Right lobe of liver (tissue), 6 donors: ENCODE measurements at regions not wholly inside any gene's neighbourhood (a gene's known extent, or its start where the extent isn't known, plus 50 kb on each side); places are given as distances from the start of the nearest gene placed in this dataset.

Source experiments
- ATAC-seq, 4 donors: fragments of 200-7000 bp; cut with Tn5 transposase; one replicate each; pipeline ENCODE4 v1.9.1; 2020; ENCODE audit warnings: mild to moderate bottlenecking in 4 of 4, moderate library complexity in 4 of 4
- DNase-seq, 3 donors: peaks; one replicate each; pipeline ENCODE4 v3.0.0-alpha.2; 2020
- H3K27ac ChIP-seq, 3 donors: fragments of 200-600 bp; one replicate each; pipeline ENCODE4 v1.8.0; 2022
- H3K27me3 ChIP-seq, 2 donors: fragments of 200-600 bp; one replicate each; pipeline ENCODE4 v1.8.0; 2022
- H3K36me3 ChIP-seq, 4 donors: fragments of 200-600 bp; sonication (generic) in 1 of 4; one replicate each; pipeline versions ENCODE4 v1.5.1 to v1.8.0; 2017 to 2022; ENCODE audit warnings: control low read depth in 1 of 4
- H3K4me1 ChIP-seq, 4 donors: fragments of 200-600 bp; sonication (generic) in 1 of 4; one replicate each; pipeline versions ENCODE4 v1.5.1 to v1.8.0; 2017 to 2022; ENCODE audit warnings: control low read depth in 1 of 4
- H3K4me3 ChIP-seq, 3 donors: fragments of 200-600 bp; one replicate each; pipeline ENCODE4 v1.8.0; 2022
- H3K9me3 ChIP-seq, 4 donors: fragments of 200-600 bp; sonication (generic) in 1 of 4; one replicate each; pipeline versions ENCODE4 v1.5.1 to v1.8.0; 2017 to 2022; ENCODE audit warnings: control low read depth in 1 of 4
- POLR2A ChIP-seq: fragments of 450-650 bp; IDR thresholded peaks from one replicate; pipeline ENCODE4 v1.6.1; 2017; ENCODE audit warnings: antibody characterized with exemption, mild to moderate bottlenecking
- WGBS: methylation state at CpG from one replicate; pipeline ENCODE4 v1.1.6; 2018; ENCODE audit warnings: low coverage, low lambda C conversion rate; ENCODE audit not compliant: insufficient coverage; ENCODE audit errors: missing lambda C conversion rate; 5-methylcytosine and 5-hydroxymethylcytosine counted together
- intact Hi-C, 2 donors: fragments of 100-400 bp; cut with DNase I; formaldehyde crosslinking; loops; one replicate each; pipeline versions ENCODE4 v1.11.2 to v1.14.1; 2022
- TF ChIP-seq, protein P1 (sequence below), 4 donors: fragments of 200-600 bp in 3 of 4; fragments of 450-650 bp in 1 of 4; IDR thresholded peaks; one replicate each; pipeline versions ENCODE4 v1.5.1 to v1.8.0; 2016 to 2022; ENCODE audit warnings: antibody characterized with exemption in 4 of 4, mild to moderate bottlenecking in 2 of 4
- donor health status: DM: no; HTN: yes; CAD: no.
- donor health status: DM: no; HTN: no; CAD: no.
- donor health status: DM: no; HTN: no; CAD: no.
- donor health status: DM: no; HTN: yes; CAD: no.
- donor health status: DM: no; HTN: yes; CAD: no.

GRCh38 chr20:62548471-62548870 is 72.7 kb upstream of the GATA5 start:
- WGBS: 37% methylated on average over 2 of the region's 10 CpGs

DNA sequence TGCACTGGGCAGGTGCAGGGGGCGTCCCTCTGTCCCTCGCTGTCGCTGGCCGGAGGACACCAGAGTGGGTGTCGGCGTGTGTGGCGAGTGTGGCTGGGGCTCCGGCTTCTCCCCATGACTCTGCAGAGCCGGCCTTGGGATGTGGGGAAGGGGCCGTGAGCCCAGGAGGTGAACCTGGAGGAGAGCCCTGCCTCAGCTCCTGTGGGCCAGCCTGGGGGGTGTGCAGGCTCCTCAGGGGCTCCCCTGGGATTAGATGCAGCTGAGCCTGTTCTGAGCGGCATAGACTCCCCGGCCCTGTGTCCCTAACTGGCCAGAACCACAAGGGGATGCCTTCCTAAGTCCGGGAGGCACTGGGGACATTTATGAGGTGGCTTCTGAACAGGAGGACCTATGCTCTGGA is 73.2 kb upstream of the GATA5 start:
- Histone ChIP-seq H3K27ac (no peak overlapping the region), H3K27me3 (peaks cover 0 to 12% of the 10 kb centered on the region in 2 donors), H3K4me3 (no peak overlapping the region), H3K36me3 (no peaks in the 10 kb centered on the region), H3K4me1 (peaks cover 0 to 5% (median 0%) of the 10 kb centered on the region in 4 donors), H3K9me3 (no peaks in the 10 kb centered on the region)
- WGBS: no CpG with 5 or more reads among the region's 13 CpGs
- ATAC-seq: no peak
- TF ChIP-seq, protein P1, sequence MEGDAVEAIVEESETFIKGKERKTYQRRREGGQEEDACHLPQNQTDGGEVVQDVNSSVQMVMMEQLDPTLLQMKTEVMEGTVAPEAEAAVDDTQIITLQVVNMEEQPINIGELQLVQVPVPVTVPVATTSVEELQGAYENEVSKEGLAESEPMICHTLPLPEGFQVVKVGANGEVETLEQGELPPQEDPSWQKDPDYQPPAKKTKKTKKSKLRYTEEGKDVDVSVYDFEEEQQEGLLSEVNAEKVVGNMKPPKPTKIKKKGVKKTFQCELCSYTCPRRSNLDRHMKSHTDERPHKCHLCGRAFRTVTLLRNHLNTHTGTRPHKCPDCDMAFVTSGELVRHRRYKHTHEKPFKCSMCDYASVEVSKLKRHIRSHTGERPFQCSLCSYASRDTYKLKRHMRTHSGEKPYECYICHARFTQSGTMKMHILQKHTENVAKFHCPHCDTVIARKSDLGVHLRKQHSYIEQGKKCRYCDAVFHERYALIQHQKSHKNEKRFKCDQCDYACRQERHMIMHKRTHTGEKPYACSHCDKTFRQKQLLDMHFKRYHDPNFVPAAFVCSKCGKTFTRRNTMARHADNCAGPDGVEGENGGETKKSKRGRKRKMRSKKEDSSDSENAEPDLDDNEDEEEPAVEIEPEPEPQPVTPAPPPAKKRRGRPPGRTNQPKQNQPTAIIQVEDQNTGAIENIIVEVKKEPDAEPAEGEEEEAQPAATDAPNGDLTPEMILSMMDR (IDR thresholded peaks at IDR 0.05): no peak
- no peak for TF ChIP-seq POLR2A
- intact Hi-C loops: no loop called here
- DNase-seq: no peak

More at GRCh38 chr20:62548471-62548870, 72.7 kb upstream of the GATA5 start:
- peak in 2 of 4 donors; percentile 8 to 21 for ATAC-seq
- peaks cover 0 to 12% of the 10 kb centered on the region in 2 donors for H3K27me3 ChIP-seq
- no peaks in the 10 kb centered on the region for H3K36me3 ChIP-seq
- no peak overlapping the region for H3K27ac ChIP-seq
- no peaks in the 10 kb centered on the region for H3K9me3 ChIP-seq
- intact Hi-C loops: no loop called here
- no peak overlapping the region for H3K4me3 ChIP-seq
- H3K4me1 ChIP-seq: peaks cover 0 to 5% (median 0%) of the 10 kb centered on the region in 4 donors
- TF ChIP-seq POLR2A: no peak
- TF ChIP-seq, protein P1 (IDR thresholded peaks at IDR 0.05): no peak
- no peak for DNase-seq

DNA sequence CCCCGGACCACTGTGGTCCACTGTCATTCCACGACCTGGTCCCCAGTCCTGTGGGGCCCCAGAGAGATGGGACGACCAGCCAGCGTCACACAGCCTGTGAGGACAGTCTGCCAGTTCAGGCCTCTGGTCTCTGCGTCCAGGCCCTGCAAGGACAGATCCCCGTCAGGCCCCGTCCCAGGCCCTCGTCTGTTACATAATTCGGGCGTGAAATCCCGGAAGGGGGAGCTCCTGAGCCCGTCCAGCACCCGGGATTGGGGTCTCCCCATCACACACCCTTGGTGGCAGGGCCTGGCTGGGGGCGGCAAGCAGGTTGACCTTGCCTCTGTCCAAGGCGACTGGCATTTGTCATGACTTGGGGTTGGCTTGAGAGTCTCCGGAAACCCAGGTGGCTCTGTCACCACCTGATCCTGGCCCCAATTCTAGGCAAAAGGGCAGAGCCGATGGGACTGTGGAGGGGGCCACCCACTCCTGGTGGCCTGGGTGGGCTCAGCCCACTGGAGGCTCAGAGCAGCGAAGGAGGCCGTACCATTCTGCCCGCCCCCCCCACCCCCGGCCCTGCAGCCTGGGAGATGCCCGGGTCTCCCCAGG is 73.8 kb upstream of the GATA5 start:
- 55% methylated on average over 4 of the region's 22 CpGs for WGBS
- H3K27me3 ChIP-seq: peaks cover 0 to 12% of the 10 kb centered on the region in 2 donors
- H3K4me3 ChIP-seq: no peak overlapping the region
- H3K9me3 ChIP-seq: no peaks in the 10 kb centered on the region
- TF ChIP-seq POLR2A: no peak
- TF ChIP-seq, protein P1 (IDR thresholded peaks at IDR 0.05): no peak
- DNase-seq (no peak), ATAC-seq (no peak)
- H3K4me1 ChIP-seq: peaks cover 0 to 5% (median 0%) of the 10 kb centered on the region in 4 donors
- no peaks in the 10 kb centered on the region for H3K36me3 ChIP-seq
- no peak overlapping the region for H3K27ac ChIP-seq
- intact Hi-C loops: no loop called here

- DNase-seq (no peak), ATAC-seq (no peak)
- peaks cover 0 to 5% (median 0%) of the 10 kb centered on the region in 4 donors for H3K4me1 ChIP-seq
- intact Hi-C loops: no loop called here
- H3K27me3 ChIP-seq: peaks cover 0 to 12% of the 10 kb centered on the region in 2 donors
- no peaks in the 10 kb centered on the region for H3K9me3 ChIP-seq
- H3K4me3 ChIP-seq: no peak overlapping the region
- no peak overlapping the region for H3K27ac ChIP-seq
- no CpG with 5 or more reads among the region's 32 CpGs for WGBS
- H3K36me3 ChIP-seq: no peaks in the 10 kb centered on the region
- TF ChIP-seq, protein P1 (IDR thresholded peaks at IDR 0.05): no peak
- no peak for TF ChIP-seq POLR2A
Measured at GRCh38 chr20:62550087-62550632, 74.4 kb upstream of the GATA5 start.
